VCaP (cell line): ENCODE measurements at regions not wholly inside any gene's neighbourhood (a gene's known extent, or its start where the extent isn't known, plus 50 kb on each side); places are given as distances from the start of the nearest gene placed in this dataset.

ENCODE experiments used
- H3K27ac ChIP-seq: fragments of 450-650 bp; 2 replicates; pipeline ENCODE4 v1.5.1; 2017
- CTCF ChIP-seq: fragments of 450-650 bp; conservative IDR thresholded peaks from 2 replicates; pipeline ENCODE4 v1.5.1; 2017; ENCODE audit warnings: mild to moderate bottlenecking, moderate library complexity

DNA sequence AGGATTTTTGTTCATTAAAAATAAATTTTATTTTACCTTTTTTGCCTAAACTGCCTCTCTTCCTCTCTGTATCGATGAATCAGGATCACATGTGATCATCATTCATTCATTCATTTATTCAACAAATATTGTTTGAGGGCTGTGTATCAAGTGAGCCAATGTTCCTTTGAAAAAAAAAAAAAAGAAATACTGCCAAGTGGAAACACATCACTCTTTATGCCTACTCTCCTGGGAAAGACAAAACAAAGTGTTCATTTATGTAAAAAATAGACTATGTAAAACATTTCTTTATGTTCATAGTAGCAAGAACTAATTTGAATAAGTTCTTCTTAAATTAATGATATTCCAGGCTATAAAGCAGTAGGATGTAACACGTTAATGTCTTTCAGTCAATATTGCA lies 233.1 kb downstream of the POSTN start:
- no peak overlapping the region for H3K27ac ChIP-seq
- TF ChIP-seq CTCF: no peak

GRCh38 chr13:37364956-37365355 lies 233.6 kb downstream of the POSTN start:
- no peak overlapping the region for H3K27ac ChIP-seq
- TF ChIP-seq CTCF: no peak

- no peak for TF ChIP-seq CTCF
Observed at GRCh38 chr13:37364007-37364406, 234.6 kb downstream of the POSTN start.

DNA sequence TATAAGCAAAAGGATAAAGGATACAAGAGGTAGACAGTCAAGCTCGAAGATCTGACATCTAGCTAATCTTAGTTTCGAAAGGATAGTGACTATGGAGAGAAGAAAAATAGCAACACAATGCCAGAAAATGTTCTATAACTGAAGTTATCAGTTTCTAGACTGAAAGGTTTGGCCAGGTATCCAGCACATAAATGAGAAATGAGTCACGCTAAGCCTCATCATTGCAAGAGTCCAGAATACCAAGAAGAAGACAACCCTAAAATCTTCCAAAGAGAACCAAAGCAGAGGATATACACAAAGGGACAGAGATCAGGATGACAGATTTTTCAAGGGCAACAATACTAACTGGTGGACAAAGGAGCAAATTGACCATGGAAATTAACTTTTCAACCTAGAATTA lies 237.0 kb downstream of the POSTN start:
- H3K27ac ChIP-seq: no peak overlapping the region
- TF ChIP-seq CTCF: no peak

More at GRCh38 chr13:37364007-37364406, 234.6 kb downstream of the POSTN start:
- H3K27ac ChIP-seq: no peak overlapping the region

GRCh38 chr13:37360556-37360955 lies 238.0 kb downstream of the POSTN start:
- no peak overlapping the region for H3K27ac ChIP-seq
- no peak for TF ChIP-seq CTCF

GRCh38 chr13:37357548-37357947 lies 241.0 kb downstream of the POSTN start:
- no peak for TF ChIP-seq CTCF

DNA sequence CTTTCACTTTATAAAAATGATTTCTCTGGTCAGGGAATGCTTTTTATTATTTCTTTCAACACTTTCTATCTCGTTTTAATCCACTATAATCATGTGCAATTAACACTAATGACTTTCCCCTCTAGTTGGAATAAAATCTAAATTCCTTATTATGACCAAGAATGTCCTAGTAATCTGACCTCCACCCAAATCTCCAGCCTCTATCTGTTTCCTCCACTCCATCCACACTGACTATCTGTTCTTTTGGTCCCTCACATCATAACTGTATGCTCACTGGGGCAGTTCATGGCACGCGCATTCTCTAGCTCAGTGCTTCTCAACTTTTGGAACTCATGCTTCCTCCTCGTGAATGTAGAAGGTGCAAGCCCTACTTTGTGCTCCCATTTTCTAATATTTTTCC lies 244.7 kb downstream of the POSTN start:
- no peak overlapping the region for H3K27ac ChIP-seq
- TF ChIP-seq CTCF: no peak

More at GRCh38 chr13:37357548-37357947, 241.0 kb downstream of the POSTN start:
- no peak overlapping the region for H3K27ac ChIP-seq

- no peak overlapping the region for H3K27ac ChIP-seq
- no peak for TF ChIP-seq CTCF
Observed at GRCh38 chr13:37351211-37351610, 245.7 kb upstream of the CSNK1A1L start.
